ENCODE measurements at regions not wholly inside any gene's neighbourhood (a gene's known extent, or its start where the extent isn't known, plus 50 kb on each side); places are given as distances from the start of the nearest gene placed in this dataset.

GRCh38 chr21:43271452-43272020 lies 102.7 kb downstream of the CRYAA start:
- intact Hi-C loops (cut with DNase I, micrococcal nuclease): no loop called here
- ATAC-seq (ENCODE audit: poor library complexity): no peak
- DNase-seq: no peak

GRCh38 chr21:43270800-43271301 lies 102.0 kb downstream of the CRYAA start:
- intact Hi-C loops (cut with DNase I, micrococcal nuclease): no loop called here
- H3K27ac Mint-ChIP-seq: no peak overlapping the region
- H3K27me3 Mint-ChIP-seq: peaks cover 5% of the 10 kb centered on the region

More at GRCh38 chr21:43271452-43272020, 102.7 kb downstream of the CRYAA start:
- H3K4me1 ChIP-seq (ENCODE audit: insufficient read depth, low read length): no peaks in the 10 kb centered on the region
- no peak overlapping the region for H3K27ac ChIP-seq (ENCODE audit: low read depth in 1 of 2, low read length in 2 of 2)
- H3K27ac Mint-ChIP-seq: no peak overlapping the region
- H3K27me3 Mint-ChIP-seq: peaks cover 8% of the 10 kb centered on the region
- H3K4me3 ChIP-seq (ENCODE audit: low read length): no peak overlapping the region
- H3K4me1 Mint-ChIP-seq (ENCODE audit: low read depth): no peaks in the 10 kb centered on the region
- H3K27me3 ChIP-seq (ENCODE audit: control insufficient read depth in 1 of 2, insufficient read depth in 2 of 2, low read length in 2 of 2): peaks cover 24 to 31% of the 10 kb centered on the region in 2 experiments
- no peak for TF ChIP-seq CTCF (IDR thresholded peaks at IDR 0.05)
- no peaks in the 10 kb centered on the region for H3K36me3 Mint-ChIP-seq (ENCODE audit: low read depth)
- POLR2A ChIA-PET: no interaction called here
- peaks cover 0 to 17% of the 10 kb centered on the region in 2 experiments for H3K9me3 ChIP-seq (ENCODE audit: control insufficient read depth in 1 of 2, insufficient read depth in 1 of 2, low read length in 2 of 2)
- H3K9me3 Mint-ChIP-seq: no peaks in the 10 kb centered on the region
- H3K4me3 Mint-ChIP-seq: no peak overlapping the region
- no peaks in the 10 kb centered on the region for H3K36me3 ChIP-seq (ENCODE audit: insufficient read depth, low read length)
- CTCF ChIA-PET: no interaction called here

GRCh38 chr21:43269957-43270705 lies 101.3 kb downstream of the CRYAA start:
- no peak for TF ChIP-seq CTCF (IDR thresholded peaks at IDR 0.05)
- Histone ChIP-seq H3K4me1 (ENCODE audit: insufficient read depth, low read length) (no peaks in the 10 kb centered on the region), H3K4me3 (ENCODE audit: low read length) (no peak overlapping the region), H3K27me3 (ENCODE audit: control insufficient read depth in 1 of 2, insufficient read depth in 2 of 2, low read length in 2 of 2) (peaks cover 18 to 28% of the 10 kb centered on the region in 2 experiments), H3K9me3 (ENCODE audit: control insufficient read depth in 1 of 2, insufficient read depth in 1 of 2, low read length in 2 of 2) (peaks cover 0 to 16% of the 10 kb centered on the region in 2 experiments), H3K27ac (ENCODE audit: low read depth in 1 of 2, low read length in 2 of 2) (no peak overlapping the region), H3K36me3 (ENCODE audit: insufficient read depth, low read length) (no peaks in the 10 kb centered on the region)
- ATAC-seq (ENCODE audit: poor library complexity) (no peak), DNase-seq (no peak)
- intact Hi-C loops (cut with DNase I, micrococcal nuclease): no loop called here
- Mint-ChIP-seq H3K27me3 (no peaks in the 10 kb centered on the region), H3K9me3 (no peaks in the 10 kb centered on the region), H3K4me1 (ENCODE audit: low read depth) (no peaks in the 10 kb centered on the region), H3K27ac (no peak overlapping the region), H3K36me3 (ENCODE audit: low read depth) (no peaks in the 10 kb centered on the region), H3K4me3 (no peak overlapping the region)
- CTCF ChIA-PET: no interaction called here
- POLR2A ChIA-PET: no interaction called here

More at GRCh38 chr21:43270800-43271301, 102.0 kb downstream of the CRYAA start:
- no peak overlapping the region for H3K27ac ChIP-seq (ENCODE audit: low read depth in 1 of 2, low read length in 2 of 2)
- no peaks in the 10 kb centered on the region for H3K36me3 ChIP-seq (ENCODE audit: insufficient read depth, low read length)
- ChIA-PET POLR2A (no interaction called here), CTCF (no interaction called here)
- no peak for ATAC-seq (ENCODE audit: poor library complexity)
- Mint-ChIP-seq H3K4me1 (ENCODE audit: low read depth) (no peaks in the 10 kb centered on the region), H3K4me3 (no peak overlapping the region), H3K36me3 (ENCODE audit: low read depth) (no peaks in the 10 kb centered on the region), H3K9me3 (no peaks in the 10 kb centered on the region)
- H3K9me3 ChIP-seq (ENCODE audit: control insufficient read depth in 1 of 2, insufficient read depth in 1 of 2, low read length in 2 of 2): peaks cover 0 to 17% of the 10 kb centered on the region in 2 experiments
- no peaks in the 10 kb centered on the region for H3K4me1 ChIP-seq (ENCODE audit: insufficient read depth, low read length)
- H3K27me3 ChIP-seq (ENCODE audit: control insufficient read depth in 1 of 2, insufficient read depth in 2 of 2, low read length in 2 of 2): peaks cover 23 to 27% of the 10 kb centered on the region in 2 experiments
- H3K4me3 ChIP-seq (ENCODE audit: low read length): no peak overlapping the region
- no peak for DNase-seq
- no peak for TF ChIP-seq CTCF (IDR thresholded peaks at IDR 0.05)
